ENCODE measurements at regions not wholly inside any gene's neighbourhood (a gene's known extent, or its start where the extent isn't known, plus 50 kb on each side); places are given as distances from the start of the nearest gene placed in this dataset.

GRCh38 chr7:68103319-68103718 lies 1106.7 kb downstream of the TYW1 start:
- Histone ChIP-seq H3K9me3 (replicated peaks in 1 of 11) (no peaks in the 10 kb centered on the region), H3K27ac (no peak overlapping the region), H4K20me1 (no peaks in the 10 kb centered on the region), H3K4me3 (no peak overlapping the region), H3K27me3 (no peaks in the 10 kb centered on the region), H3K4me2 (no peak overlapping the region), H3K9ac (no peak overlapping the region), H3K4me1 (peaks cover 7 to 11% (median 9%) of the 10 kb centered on the region in 10 experiments; a peak in 19 of 20 replicates), H3K36me3 (no peaks in the 10 kb centered on the region)
- TF ChIP-seq Cebpa-rat (IDR thresholded peaks at IDR 0.05): no peak

- no peak overlapping the region for H3K4me3 ChIP-seq
- TF ChIP-seq Cebpa-rat (IDR thresholded peaks at IDR 0.05): no peak
- no peaks in the 10 kb centered on the region for H4K20me1 ChIP-seq
- H3K27me3 ChIP-seq: no peaks in the 10 kb centered on the region
- no peak overlapping the region for H3K27ac ChIP-seq
- no peak overlapping the region for H3K9ac ChIP-seq
- H3K36me3 ChIP-seq: no peaks in the 10 kb centered on the region
- peaks cover 2 to 12% (median 4%) of the 10 kb centered on the region in 10 experiments; a peak in 18 of 20 replicates for H3K4me1 ChIP-seq
- no peaks in the 10 kb centered on the region for H3K9me3 ChIP-seq (replicated peaks in 1 of 11)
- no peak overlapping the region for H3K4me2 ChIP-seq
These were observed 1110.6 kb downstream of the TYW1 start for GRCh38 chr7:68107261-68107660.

- H3K27ac ChIP-seq: no peak overlapping the region
- no peak for TF ChIP-seq Cebpa-rat (IDR thresholded peaks at IDR 0.05)
These were observed 1111.3 kb downstream of the TYW1 start for GRCh38 chr7:68107968-68108367.

GRCh38 chr7:68109299-68109698 lies 1112.7 kb downstream of the TYW1 start:
- H3K9ac ChIP-seq: no peak overlapping the region
- no peaks in the 10 kb centered on the region for H4K20me1 ChIP-seq
- no peak overlapping the region for H3K27ac ChIP-seq
- no peak overlapping the region for H3K4me3 ChIP-seq
- H3K36me3 ChIP-seq: no peaks in the 10 kb centered on the region
- no peaks in the 10 kb centered on the region for H3K27me3 ChIP-seq
- no peak for TF ChIP-seq Cebpa-rat (IDR thresholded peaks at IDR 0.05)
- no peaks in the 10 kb centered on the region for H3K9me3 ChIP-seq (replicated peaks in 1 of 11)
- H3K4me2 ChIP-seq: no peak overlapping the region
- peaks cover 0 to 8% (median 0%) of the 10 kb centered on the region in 10 experiments; a peak in 1 of 20 replicates for H3K4me1 ChIP-seq

More at GRCh38 chr7:68107968-68108367, 1111.3 kb downstream of the TYW1 start:
- H3K36me3 ChIP-seq: no peaks in the 10 kb centered on the region
- H3K9ac ChIP-seq: no peak overlapping the region
- H3K4me2 ChIP-seq: no peak overlapping the region
- H3K4me1 ChIP-seq: peaks cover 0 to 8% (median 0%) of the 10 kb centered on the region in 10 experiments; a peak in 1 of 20 replicates
- H3K27me3 ChIP-seq: no peaks in the 10 kb centered on the region
- no peak overlapping the region for H3K4me3 ChIP-seq
- no peaks in the 10 kb centered on the region for H3K9me3 ChIP-seq (replicated peaks in 1 of 11)
- no peaks in the 10 kb centered on the region for H4K20me1 ChIP-seq

- Histone ChIP-seq H3K27ac (no peak overlapping the region), H3K9ac (no peak overlapping the region), H4K20me1 (no peaks in the 10 kb centered on the region), H3K27me3 (no peaks in the 10 kb centered on the region), H3K36me3 (no peaks in the 10 kb centered on the region), H3K4me2 (no peak overlapping the region), H3K4me3 (no peak overlapping the region), H3K4me1 (no peaks in the 10 kb centered on the region), H3K9me3 (replicated peaks in 1 of 11) (peaks cover 15 to 31% (median 22%) of the 10 kb centered on the region in 11 experiments; a peak in 21 of 22 replicates)
- TF ChIP-seq Cebpa-rat (IDR thresholded peaks at IDR 0.05): no peak
These were observed 1122.8 kb downstream of the TYW1 start for GRCh38 chr7:68119411-68119810.

- Histone ChIP-seq H4K20me1 (no peaks in the 10 kb centered on the region), H3K27ac (no peak overlapping the region), H3K36me3 (no peaks in the 10 kb centered on the region), H3K9ac (no peak overlapping the region), H3K4me2 (no peak overlapping the region), H3K9me3 (replicated peaks in 1 of 11) (peaks cover 15 to 31% (median 22%) of the 10 kb centered on the region in 11 experiments; a peak in 21 of 22 replicates), H3K4me1 (no peaks in the 10 kb centered on the region), H3K27me3 (no peaks in the 10 kb centered on the region), H3K4me3 (no peak overlapping the region)
- no peak for TF ChIP-seq Cebpa-rat (IDR thresholded peaks at IDR 0.05)
These were observed 1124.4 kb downstream of the TYW1 start for GRCh38 chr7:68121056-68121455.

GRCh38 chr7:68121655-68122054 lies 1125.0 kb downstream of the TYW1 start:
- Histone ChIP-seq H3K4me2 (no peak overlapping the region), H3K9me3 (replicated peaks in 1 of 11) (peaks cover 15 to 31% (median 22%) of the 10 kb centered on the region in 11 experiments; a peak in 21 of 22 replicates)

GRCh38 chr7:68122801-68123200 lies 1126.2 kb downstream of the TYW1 start:
- H3K9ac ChIP-seq: no peak overlapping the region
- H3K4me3 ChIP-seq: no peak overlapping the region
- H3K9me3 ChIP-seq (replicated peaks in 1 of 11): peaks cover 15 to 28% (median 22%) of the 10 kb centered on the region in 11 experiments; a peak in 21 of 22 replicates
- no peaks in the 10 kb centered on the region for H3K4me1 ChIP-seq
- no peaks in the 10 kb centered on the region for H3K27me3 ChIP-seq
- no peak overlapping the region for H3K27ac ChIP-seq
- no peaks in the 10 kb centered on the region for H4K20me1 ChIP-seq
- TF ChIP-seq Cebpa-rat (IDR thresholded peaks at IDR 0.05): no peak
- H3K4me2 ChIP-seq: no peak overlapping the region
- H3K36me3 ChIP-seq: no peaks in the 10 kb centered on the region

More at GRCh38 chr7:68121655-68122054, 1125.0 kb downstream of the TYW1 start:
- Histone ChIP-seq H3K27me3 (no peaks in the 10 kb centered on the region), H3K4me1 (no peaks in the 10 kb centered on the region), H3K36me3 (no peaks in the 10 kb centered on the region), H3K27ac (no peak overlapping the region), H3K9ac (no peak overlapping the region), H4K20me1 (no peaks in the 10 kb centered on the region), H3K4me3 (no peak overlapping the region)
- TF ChIP-seq Cebpa-rat (IDR thresholded peaks at IDR 0.05): no peak

GRCh38 chr7:68125168-68125567 lies 1128.5 kb downstream of the TYW1 start:
- Histone ChIP-seq H3K36me3 (no peaks in the 10 kb centered on the region), H4K20me1 (no peaks in the 10 kb centered on the region), H3K4me3 (no peak overlapping the region), H3K9ac (no peak overlapping the region), H3K27ac (no peak overlapping the region), H3K27me3 (no peaks in the 10 kb centered on the region), H3K9me3 (replicated peaks in 1 of 11) (peaks cover 2 to 5% (median 3%) of the 10 kb centered on the region in 11 experiments; a peak in 18 of 22 replicates), H3K4me2 (no peak overlapping the region), H3K4me1 (no peaks in the 10 kb centered on the region)
- no peak for TF ChIP-seq Cebpa-rat (IDR thresholded peaks at IDR 0.05)

- H3K4me3 ChIP-seq: no peak overlapping the region
- no peak overlapping the region for H3K27ac ChIP-seq
- no peak overlapping the region for H3K9ac ChIP-seq
- TF ChIP-seq Cebpa-rat (IDR thresholded peaks at IDR 0.05): no peak
- H3K4me2 ChIP-seq: no peak overlapping the region
- no peaks in the 10 kb centered on the region for H3K27me3 ChIP-seq
- peaks cover 0 to 6% (median 0%) of the 10 kb centered on the region in 10 experiments; a peak in 1 of 20 replicates for H3K4me1 ChIP-seq
- no peaks in the 10 kb centered on the region for H4K20me1 ChIP-seq
- H3K36me3 ChIP-seq: no peaks in the 10 kb centered on the region
- H3K9me3 ChIP-seq (replicated peaks in 1 of 11): 0 out of 22 replicates have a peak, but pooled peaks cover 0 to 4% (median 0%) of the 10 kb centered on the region in 11 experiments
These were observed 1136.4 kb downstream of the TYW1 start for GRCh38 chr7:68133045-68133444.

Data from BLaER1 treated with 17β-estradiol and CSF1 and Interleukin-3, amounts not matched to agents 10 nM and 100 nM (cell line).